Psoas muscle (tissue), 7 donors: ENCODE measurements at regions not wholly inside any gene's neighbourhood (a gene's known extent, or its start where the extent isn't known, plus 50 kb on each side); places are given as distances from the start of the nearest gene placed in this dataset.

ENCODE experiments used
- ATAC-seq, 4 donors: fragments of 200-7000 bp; cut with Tn5 transposase; one replicate each; pipeline ENCODE4 v1.9.1; 2020; ENCODE audit warnings: moderate library complexity in 3 of 4, mild to moderate bottlenecking in 2 of 4
- DNase-seq, 2 donors: peaks; one replicate each; pipeline ENCODE4 v3.0.0-alpha.2; 2020
- H3K27ac ChIP-seq: fragments of 200-600 bp; one replicate; pipeline ENCODE4 v1.8.0; 2022
- H3K27me3 ChIP-seq, 3 donors: fragments of 200-600 bp in 1 of 3; one replicate each; pipeline versions ENCODE4 v1.6.1 to v1.8.0; 2013 to 2022; ENCODE audit warnings: low read length in 2 of 3, mild to moderate bottlenecking in 2 of 3, moderate library complexity in 1 of 3; ENCODE audit not compliant: insufficient read depth in 3 of 3
- H3K36me3 ChIP-seq, 2 donors: fragments of 200-600 bp in 1 of 2; one replicate each; pipeline versions ENCODE4 v1.6.1 to v1.8.0; 2013 to 2022; ENCODE audit warnings: low read depth in 1 of 2, mild to moderate bottlenecking in 1 of 2, moderate library complexity in 1 of 2; ENCODE audit not compliant: insufficient read depth in 1 of 2
- H3K4me1 ChIP-seq: fragments of 200-600 bp; one replicate; pipeline ENCODE4 v1.8.0; 2022
- H3K4me3 ChIP-seq: fragments of 200-600 bp; one replicate; pipeline ENCODE4 v1.8.0; 2022; ENCODE audit warnings: mild to moderate bottlenecking
- H3K9me3 ChIP-seq: fragments of 200-600 bp; one replicate; pipeline ENCODE4 v1.8.0; 2022
- CTCF ChIP-seq: fragments of 200-600 bp; IDR thresholded peaks from one replicate; pipeline ENCODE4 v1.8.0; 2022; ENCODE audit warnings: antibody characterized with exemption
- WGBS, 3 donors: extraction: QIAGEN DNeasy Blood & Tissue Kit; methylation state at CpG; one replicate each; pipeline versions ENCODE4 v1.1.6 to v1.1.7; 2013; 5-methylcytosine and 5-hydroxymethylcytosine counted together
- intact Hi-C, 2 donors: fragments of 100-400 bp; cut with DNase I; formaldehyde crosslinking; loops; one replicate each; pipeline versions ENCODE4 v1.11.0 to v1.14.2; 2022
- donor health status: healthy with polysubstance abuse.
- donor health status: DM: no; HTN: no; CAD: no; lungs with moderate emphysema.
- donor health status: Bipolar disorder and iron deficiency.
- donor health status: healthy.
- donor health status: DM: yes; HTN: yes; CAD: no.
- donor health status: DM: no; HTN: no; CAD: no.
- donor health status: DM: yes; HTN: yes; CAD: no.

- Histone ChIP-seq H3K4me3 (no peak overlapping the region), H3K4me1 (no peaks in the 10 kb centered on the region), H3K36me3 (no peaks in the 10 kb centered on the region), H3K9me3 (no peaks in the 10 kb centered on the region), H3K27me3 (no peaks in the 10 kb centered on the region), H3K27ac (no peak overlapping the region)
- WGBS, 3 donors = 67 to 71% (median 68%) methylated on average over 7 of the region's 7 CpGs
- no peak for TF ChIP-seq CTCF
- ATAC-seq (no peak), DNase-seq (no peak)
- intact Hi-C loops = no loop called here
Observed at GRCh38 chr16:86167061-86167460, 268.1 kb downstream of the IRF8 start.

GRCh38 chr16:86170720-86171119 lies 271.8 kb downstream of the IRF8 start:
- no peak for TF ChIP-seq CTCF

GRCh38 chr16:86171329-86171728 lies 272.4 kb downstream of the IRF8 start:
- Histone ChIP-seq H3K27me3 (peaks cover 0 to 11% (median 0%) of the 10 kb centered on the region in 3 donors), H3K4me1 (no peaks in the 10 kb centered on the region), H3K36me3 (no peaks in the 10 kb centered on the region), H3K4me3 (no peak overlapping the region), H3K27ac (no peak overlapping the region), H3K9me3 (no peaks in the 10 kb centered on the region)
- no peak for DNase-seq
- TF ChIP-seq CTCF = no peak
- WGBS, 3 donors = 92 to 96% (median 94%) methylated on average over 5 of the region's 5 CpGs
- intact Hi-C loops = no loop called here
- ATAC-seq = no peak

More at GRCh38 chr16:86170720-86171119, 271.8 kb downstream of the IRF8 start:
- ATAC-seq (no peak), DNase-seq (no peak)
- H3K9me3 ChIP-seq = no peaks in the 10 kb centered on the region
- intact Hi-C loops = no loop called here
- H3K27me3 ChIP-seq = peaks cover 0 to 11% (median 0%) of the 10 kb centered on the region in 3 donors
- no peaks in the 10 kb centered on the region for H3K4me1 ChIP-seq
- H3K4me3 ChIP-seq = no peak overlapping the region
- WGBS, 3 donors = 84 to 90% (median 84%) methylated on average over 5 of the region's 5 CpGs
- H3K27ac ChIP-seq = no peak overlapping the region
- no peaks in the 10 kb centered on the region for H3K36me3 ChIP-seq

GRCh38 chr16:86175816-86176215 lies 276.9 kb downstream of the IRF8 start:
- intact Hi-C loops = no loop called here
- 60 to 65% (median 62%) methylated on average over 3 of the region's 3 CpGs for WGBS, 3 donors
- TF ChIP-seq CTCF = no peak
- H3K27ac ChIP-seq = no peak overlapping the region
- H3K4me1 ChIP-seq = no peaks in the 10 kb centered on the region
- H3K36me3 ChIP-seq = no peaks in the 10 kb centered on the region
- no peaks in the 10 kb centered on the region for H3K9me3 ChIP-seq
- no peak overlapping the region for H3K4me3 ChIP-seq
- no peak for ATAC-seq
- no peak for DNase-seq
- H3K27me3 ChIP-seq = peaks cover 0 to 16% (median 3%) of the 10 kb centered on the region in 3 donors

GRCh38 chr16:86176462-86176861 lies 277.5 kb downstream of the IRF8 start:
- no peak overlapping the region for H3K27ac ChIP-seq
- no peak for ATAC-seq
- no peaks in the 10 kb centered on the region for H3K36me3 ChIP-seq
- TF ChIP-seq CTCF = no peak
- no peak overlapping the region for H3K4me3 ChIP-seq
- 93 to 94% (median 93%) methylated on average over 3 of the region's 3 CpGs for WGBS, 3 donors
- DNase-seq = no peak
- H3K27me3 ChIP-seq = peaks cover 0 to 16% (median 3%) of the 10 kb centered on the region in 3 donors
- H3K9me3 ChIP-seq = no peaks in the 10 kb centered on the region
- intact Hi-C loops = no loop called here
- H3K4me1 ChIP-seq = no peaks in the 10 kb centered on the region
